ENCODE measurements at regions not wholly inside any gene's neighbourhood (a gene's known extent, or its start where the extent isn't known, plus 50 kb on each side); places are given as distances from the start of the nearest gene placed in this dataset.
A peak's percentile ranks its signal among the peaks of the same experiment; 100 is the strongest.

DNA sequence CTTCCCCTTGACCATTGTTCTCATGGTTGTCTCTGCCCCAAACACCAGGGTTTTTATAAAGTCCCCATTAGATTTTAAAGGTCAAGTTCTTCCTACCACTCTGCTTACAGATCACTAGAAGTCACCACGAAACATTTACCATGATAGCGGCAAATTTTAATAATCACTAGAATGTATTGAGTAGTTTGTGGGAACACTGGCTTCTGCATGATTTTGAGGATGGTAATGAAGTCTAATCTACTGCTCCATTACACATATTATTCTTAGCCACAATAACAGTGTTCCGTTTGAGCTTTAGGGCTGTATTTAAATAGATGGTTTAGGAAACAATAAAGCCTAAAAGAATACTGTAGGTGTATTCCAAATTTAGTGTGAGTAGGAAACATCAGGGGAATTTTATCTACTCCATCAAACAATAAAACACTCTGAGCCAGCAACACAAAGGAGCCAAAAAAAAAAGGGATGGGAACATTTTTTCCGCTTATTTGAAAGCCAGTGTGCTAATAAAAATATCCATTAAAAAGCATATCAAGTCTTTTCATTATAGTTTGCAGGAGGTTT is 49.7 kb downstream of the KLF12 start:
- Histone ChIP-seq H3K27me3 (no peaks in the 10 kb centered on the region), H3K4me2 (no peak overlapping the region), H4K20me1 (ENCODE audit: insufficient read depth, poor library complexity, severe bottlenecking) (no peaks in the 10 kb centered on the region), H3K9me2 (replicated peaks; ENCODE audit: insufficient read depth) (no peaks in the 10 kb centered on the region), H3K27ac (no peak overlapping the region), H3K4me1 (ENCODE audit: insufficient read depth) (peaks cover 3% of the 10 kb centered on the region), H3K9me3 (ENCODE audit: low read depth) (no peaks in the 10 kb centered on the region), H2AFZ (no peak overlapping the region), H3K36me3 (replicated peaks; ENCODE audit: insufficient read depth, low read depth) (no peaks in the 10 kb centered on the region), H3K79me2 (peaks cover 73% of the 10 kb centered on the region), H3K4me3 (no peak overlapping the region)
- TF ChIP-seq EZH2 (IDR thresholded peaks at IDR 0.05; ENCODE audit: borderline replicate concordance): no peak
- TF ChIP-seq CTCF (IDR thresholded peaks at IDR 0.05; ENCODE audit: poor library complexity): no peak
- TF ChIP-seq EZH2phosphoT487 (IDR thresholded peaks at IDR 0.05; ENCODE audit: low read depth, severe bottlenecking, unreplicated experiment): no peak
- no peak for DNase-seq (ENCODE audit: low spot score)
- WGBS (ENCODE audit: low lambda C conversion rate, missing lambda C conversion rate): 85% methylated on average over 4 of the region's 4 CpGs

GRCh38 chr13:74082741-74083160 is 51.5 kb downstream of the KLF12 start:
- no peak for TF ChIP-seq EZH2phosphoT487 (IDR thresholded peaks at IDR 0.05; ENCODE audit: low read depth, severe bottlenecking, unreplicated experiment)
- no peak for TF ChIP-seq EZH2 (IDR thresholded peaks at IDR 0.05; ENCODE audit: borderline replicate concordance)
- no peak for TF ChIP-seq CTCF (IDR thresholded peaks at IDR 0.05; ENCODE audit: poor library complexity)
- no peaks in the 10 kb centered on the region for H3K36me3 ChIP-seq (replicated peaks; ENCODE audit: insufficient read depth, low read depth)
- no peak overlapping the region for H2AFZ ChIP-seq
- DNase-seq (ENCODE audit: low spot score): peak; percentile 11
- no peak overlapping the region for H3K4me3 ChIP-seq
- 60% methylated on average over 3 of the region's 3 CpGs for WGBS (ENCODE audit: low lambda C conversion rate, missing lambda C conversion rate)
- peaks cover 3% of the 10 kb centered on the region for H3K4me1 ChIP-seq (ENCODE audit: insufficient read depth)
- H3K4me2 ChIP-seq: peak overlapping the region; percentile 62
- no peaks in the 10 kb centered on the region for H3K9me2 ChIP-seq (replicated peaks; ENCODE audit: insufficient read depth)
- H3K27me3 ChIP-seq: no peaks in the 10 kb centered on the region
- H3K9me3 ChIP-seq (ENCODE audit: low read depth): no peaks in the 10 kb centered on the region
- peaks cover 67% of the 10 kb centered on the region for H3K79me2 ChIP-seq
- peak overlapping the region; percentile 63 for H3K27ac ChIP-seq
- H4K20me1 ChIP-seq (ENCODE audit: insufficient read depth, poor library complexity, severe bottlenecking): no peaks in the 10 kb centered on the region

- Histone ChIP-seq H2AFZ (no peak overlapping the region), H3K9me3 (ENCODE audit: low read depth) (no peaks in the 10 kb centered on the region), H3K4me1 (ENCODE audit: insufficient read depth) (peaks cover 3% of the 10 kb centered on the region), H3K27ac (no peak overlapping the region), H4K20me1 (ENCODE audit: insufficient read depth, poor library complexity, severe bottlenecking) (no peaks in the 10 kb centered on the region), H3K4me2 (no peak overlapping the region), H3K36me3 (replicated peaks; ENCODE audit: insufficient read depth, low read depth) (no peaks in the 10 kb centered on the region), H3K27me3 (no peaks in the 10 kb centered on the region), H3K79me2 (peaks cover 69% of the 10 kb centered on the region), H3K9me2 (replicated peaks; ENCODE audit: insufficient read depth) (no peaks in the 10 kb centered on the region), H3K4me3 (no peak overlapping the region)
- no peak for TF ChIP-seq EZH2phosphoT487 (IDR thresholded peaks at IDR 0.05; ENCODE audit: low read depth, severe bottlenecking, unreplicated experiment)
- TF ChIP-seq EZH2 (IDR thresholded peaks at IDR 0.05; ENCODE audit: borderline replicate concordance): no peak
- TF ChIP-seq CTCF (IDR thresholded peaks at IDR 0.05; ENCODE audit: poor library complexity): no peak
- no peak for DNase-seq (ENCODE audit: low spot score)
- 84% methylated on average over 1 of the region's 1 CpG for WGBS (ENCODE audit: low lambda C conversion rate, missing lambda C conversion rate)
Observed at GRCh38 chr13:74080762-74081161, 53.4 kb downstream of the KLF12 start.

Data from hepatocyte (in vitro differentiated cells).